ENCODE measurements at regions not wholly inside any gene's neighbourhood (a gene's known extent, or its start where the extent isn't known, plus 50 kb on each side); places are given as distances from the start of the nearest gene placed in this dataset.

- H3K36me3 ChIP-seq (replicated peaks in 1 of 2; ENCODE audit: control insufficient read depth in 1 of 2, insufficient read depth in 2 of 2, low read length in 1 of 2) = no peaks in the 10 kb centered on the region
- no peak overlapping the region for H3K4me3 ChIP-seq (ENCODE audit: low read depth in 2 of 2, low read length in 1 of 2)
- no peak overlapping the region for H3K4me2 ChIP-seq
- no peak overlapping the region for H3K9ac ChIP-seq
- peaks cover 12 to 25% of the 10 kb centered on the region in 2 experiments; a peak in 3 of 4 replicates for H3K4me1 ChIP-seq (ENCODE audit: control insufficient read depth in 1 of 2, insufficient read depth in 2 of 2, low read depth in 1 of 2, low read length in 1 of 2)
- ChIA-PET CTCF (interaction anchor here (0.6 kb wide), 1 partner anchor 1423 kb away, joined by 3 read pairs; no protein-coding TSS in a partner anchor), POLR2A (no interaction called here)
- no peak for DNase-seq
- no peaks in the 10 kb centered on the region for H3F3A ChIP-seq (replicated peaks; ENCODE audit: insufficient read depth)
- no peak overlapping the region for H3K27ac ChIP-seq (ENCODE audit: low read depth in 2 of 2, low read length in 1 of 2)
- no peaks in the 10 kb centered on the region for H3K79me2 ChIP-seq (ENCODE audit: insufficient read depth)
- no peaks in the 10 kb centered on the region for H3K27me3 ChIP-seq (ENCODE audit: insufficient read depth)
- H3K9me3 ChIP-seq = no peaks in the 10 kb centered on the region
- H2AFZ ChIP-seq (ENCODE audit: low read depth) = no peak overlapping the region
- WGBS (ENCODE audit: low lambda C conversion rate) = 98% methylated on average over 4 of the region's 4 CpGs
- no peaks in the 10 kb centered on the region for H3K9me2 ChIP-seq
- H4K20me1 ChIP-seq (ENCODE audit: insufficient read depth) = no peaks in the 10 kb centered on the region
- TF ChIP-seq TCF12 (IDR thresholded peaks at IDR 0.05) = no peak
- TF ChIP-seq TEAD4 (IDR thresholded peaks at IDR 0.05; ENCODE audit: borderline replicate concordance, insufficient read depth) = no peak
- TF ChIP-seq ELF1 (IDR thresholded peaks at IDR 0.05) = no peak
- TF ChIP-seq CHD2 (IDR thresholded peaks at IDR 0.05; ENCODE audit: low read length, partially characterized antibody) = no peak
- no peak for TF ChIP-seq REST (IDR thresholded peaks at IDR 0.05; ENCODE audit: low read depth, low read length)
- TF ChIP-seq POLR2AphosphoS5 (IDR thresholded peaks at IDR 0.05; ENCODE audit: low read depth, low read length) = no peak
- no peak for TF ChIP-seq MAX (IDR thresholded peaks at IDR 0.05; ENCODE audit: low read depth)
- no peak for TF ChIP-seq NFIC (IDR thresholded peaks at IDR 0.05; ENCODE audit: borderline replicate concordance)
- no peak for TF ChIP-seq NRF1 (IDR thresholded peaks at IDR 0.05; ENCODE audit: low read depth, low read length)
- no peak for TF ChIP-seq EP300 (IDR thresholded peaks at IDR 0.05; ENCODE audit: borderline replicate concordance in 1 of 2, low read depth in 1 of 2, low read length in 1 of 2)
- no peak for TF ChIP-seq TAF1 (IDR thresholded peaks at IDR 0.05; ENCODE audit: borderline replicate concordance, low read depth, low read length)
- no peak for TF ChIP-seq GATA2 (CRISPR knock-in tag; IDR thresholded peaks at IDR 0.05)
- TF ChIP-seq RAD21 (IDR thresholded peaks at IDR 0.05; ENCODE audit: low read length) = no peak
- TF ChIP-seq YY1 (IDR thresholded peaks at IDR 0.05; ENCODE audit: low read depth) = no peak
These were observed 116.1 kb downstream of the KLF6 start for GRCh38 chr10:3668966-3669330.

GRCh38 chr10:3668276-3668965 lies 116.6 kb downstream of the KLF6 start:
- H2AFZ ChIP-seq (ENCODE audit: low read depth) = peak overlapping the region; percentile 84; the same call in 1 of the 2 replicates
- no peaks in the 10 kb centered on the region for H3K79me2 ChIP-seq (ENCODE audit: insufficient read depth)
- peaks cover 12 to 25% of the 10 kb centered on the region in 2 experiments; a peak in 3 of 4 replicates for H3K4me1 ChIP-seq (ENCODE audit: control insufficient read depth in 1 of 2, insufficient read depth in 2 of 2, low read depth in 1 of 2, low read length in 1 of 2)
- no peaks in the 10 kb centered on the region for H3K27me3 ChIP-seq (ENCODE audit: insufficient read depth)
- ChIA-PET POLR2A (no interaction called here), CTCF (interaction anchor here (0.6 kb wide), 1 partner anchor 1424 kb away, joined by 3 read pairs; no protein-coding TSS in a partner anchor)
- H3F3A ChIP-seq (replicated peaks; ENCODE audit: insufficient read depth) = no peaks in the 10 kb centered on the region
- TF ChIP-seq EP300 (IDR thresholded peaks at IDR 0.05; ENCODE audit: borderline replicate concordance in 1 of 2, low read depth in 1 of 2, low read length in 1 of 2) (peak in 1 of 2 experiments; percentile 57; a peak in 1 of 4 replicates), RAD21 (IDR thresholded peaks at IDR 0.05; ENCODE audit: low read length) (no peak), JUND (IDR thresholded peaks at IDR 0.05) (peak; percentile 45; the same call in 1 of the 2 replicates), RFX5 (IDR thresholded peaks at IDR 0.05; ENCODE audit: low read length) (no peak), RXRA (IDR thresholded peaks at IDR 0.05; ENCODE audit: borderline replicate concordance, low read depth) (no peak), TEAD4 (IDR thresholded peaks at IDR 0.05; ENCODE audit: borderline replicate concordance, insufficient read depth) (peak; percentile 53; the same call in 1 of the 2 replicates), NFIC (IDR thresholded peaks at IDR 0.05; ENCODE audit: borderline replicate concordance) (peak; percentile 34; the same call in 1 of the 2 replicates), FOSL2 (IDR thresholded peaks at IDR 0.05; ENCODE audit: borderline replicate concordance, low read depth) (peak; percentile 62; the same call in 1 of the 2 replicates), TCF12 (IDR thresholded peaks at IDR 0.05) (peak; percentile 65)
- H3K27ac ChIP-seq (ENCODE audit: low read depth in 2 of 2, low read length in 1 of 2) = peak overlapping the region in 1 of 2 experiments; percentile 25; a peak in 2 of 4 replicates
- no peaks in the 10 kb centered on the region for H3K9me2 ChIP-seq
- H3K4me3 ChIP-seq (ENCODE audit: low read depth in 2 of 2, low read length in 1 of 2) = no peak overlapping the region
- H3K36me3 ChIP-seq (replicated peaks in 1 of 2; ENCODE audit: control insufficient read depth in 1 of 2, insufficient read depth in 2 of 2, low read length in 1 of 2) = no peaks in the 10 kb centered on the region
- no peaks in the 10 kb centered on the region for H3K9me3 ChIP-seq
- 63% methylated on average over 21 of the region's 21 CpGs for WGBS (ENCODE audit: low lambda C conversion rate)
- no peak overlapping the region for H3K9ac ChIP-seq
- no peaks in the 10 kb centered on the region for H4K20me1 ChIP-seq (ENCODE audit: insufficient read depth)
- DNase-seq = no peak
- H3K4me2 ChIP-seq = peak overlapping the region; percentile 54

Data from SK-N-SH (cell line).